Fibroblast of the aortic adventitia (primary cell): ENCODE measurements at regions not wholly inside any gene's neighbourhood (a gene's known extent, or its start where the extent isn't known, plus 50 kb on each side); places are given as distances from the start of the nearest gene placed in this dataset.
"Not testable (repeated sequence)": the region's sequence is repeated elsewhere in the genome, so short reads cannot be mapped to it uniquely, and the experiment has no call there.

Experiments
- DNase-seq: peaks from one replicate; pipeline ENCODE4 v3.0.0-alpha.2; 2010; ENCODE audit warnings: low read depth
- H3K4me3 ChIP-seq: 2 replicates; pipeline ENCODE4 v1.5.1; 2011; ENCODE audit warnings: low read depth, mild to moderate bottlenecking, control low read depth, low read length, moderate library complexity
- CTCF ChIP-seq: IDR thresholded peaks from 2 replicates; pipeline ENCODE4 v1.5.1; 2011; ENCODE audit warnings: mild to moderate bottlenecking, low read length, control low read depth, inconsistent platforms; ENCODE audit not compliant: insufficient read depth

- not testable (repeated sequence) for DNase-seq
Observed at GRCh38 chr22:12541412-12542170, 2986.4 kb upstream of the OR11H1 start.

GRCh38 chr22:12553366-12553765 is 2974.6 kb upstream of the OR11H1 start:
- H3K4me3 ChIP-seq, DNase-seq: not testable (repeated sequence)

More at GRCh38 chr22:12541412-12542170, 2986.4 kb upstream of the OR11H1 start:
- H3K4me3 ChIP-seq: not testable (repeated sequence)

GRCh38 chr22:12554648-12555192 is 2973.3 kb upstream of the OR11H1 start:
- not testable (repeated sequence) for H3K4me3 ChIP-seq, DNase-seq

- H3K4me3 ChIP-seq: not testable (repeated sequence)
Observed at GRCh38 chr22:12571500-12571899, 2956.5 kb upstream of the OR11H1 start.

GRCh38 chr22:12579655-12580054 is 2948.3 kb upstream of the OR11H1 start:
- DNase-seq, H3K4me3 ChIP-seq: not testable (repeated sequence)

More at GRCh38 chr22:12571500-12571899, 2956.5 kb upstream of the OR11H1 start:
- not testable (repeated sequence) for DNase-seq

- not testable (repeated sequence) for H3K4me3 ChIP-seq, DNase-seq
Observed at GRCh38 chr22:12584457-12584856, 2943.5 kb upstream of the OR11H1 start.

- DNase-seq, H3K4me3 ChIP-seq: not testable (repeated sequence)
Observed at GRCh38 chr22:12584874-12585273, 2943.1 kb upstream of the OR11H1 start.

- H3K4me3 ChIP-seq, DNase-seq: not testable (repeated sequence)
Observed at GRCh38 chr22:12595724-12596123, 2932.3 kb upstream of the OR11H1 start.

- not testable (repeated sequence) for DNase-seq, H3K4me3 ChIP-seq
Observed at GRCh38 chr22:12597778-12598177, 2930.2 kb upstream of the OR11H1 start.

- DNase-seq: not testable (repeated sequence)
Observed at GRCh38 chr22:12601510-12601869, 2926.5 kb upstream of the OR11H1 start.

GRCh38 chr22:12601870-12602779 is 2925.9 kb upstream of the OR11H1 start:
- H3K4me3 ChIP-seq: peak overlapping the region; percentile 19

More at GRCh38 chr22:12601510-12601869, 2926.5 kb upstream of the OR11H1 start:
- not testable (repeated sequence) for H3K4me3 ChIP-seq

GRCh38 chr22:12603399-12603798 is 2924.6 kb upstream of the OR11H1 start:
- not testable (repeated sequence) for DNase-seq, H3K4me3 ChIP-seq

More at GRCh38 chr22:12601870-12602779, 2925.9 kb upstream of the OR11H1 start:
- no peak for DNase-seq
- TF ChIP-seq CTCF: no peak

- DNase-seq: not testable (repeated sequence)
Observed at GRCh38 chr22:12603833-12604232, 2924.2 kb upstream of the OR11H1 start.

GRCh38 chr22:12608454-12608853 is 2919.5 kb upstream of the OR11H1 start:
- not testable (repeated sequence) for DNase-seq, H3K4me3 ChIP-seq

More at GRCh38 chr22:12603833-12604232, 2924.2 kb upstream of the OR11H1 start:
- H3K4me3 ChIP-seq: not testable (repeated sequence)
